HepG2 (cell line): ENCODE measurements at regions not wholly inside any gene's neighbourhood (a gene's known extent, or its start where the extent isn't known, plus 50 kb on each side); places are given as distances from the start of the nearest gene placed in this dataset.

Experiments used
- AKAP8 ChIP-seq: sonication (generic); formaldehyde crosslinking; IDR thresholded peaks from 2 replicates; pipeline ENCODE4 v1.5.1; 2020; ENCODE audit warnings: mild to moderate bottlenecking, missing genetic modification reagents
- ARID2 ChIP-seq: sonication (generic); formaldehyde crosslinking; IDR thresholded peaks from 2 replicates; pipeline ENCODE4 v1.8.1; 2022; ENCODE audit warnings: mild to moderate bottlenecking, missing genetic modification reagents, borderline replicate concordance
- ELF3 ChIP-seq: IDR thresholded peaks from 2 replicates; pipeline ENCODE4 v1.6.1; 2016; ENCODE audit warnings: missing genetic modification reagents, missing compliant biosample characterization
- HDAC2 ChIP-seq: sonication (generic); formaldehyde crosslinking; IDR thresholded peaks from 2 replicates; pipeline ENCODE4 v1.4.0; 2020; ENCODE audit warnings: missing genetic modification reagents
- HMGXB4 ChIP-seq, 2 experiments: sonication (generic) in 1 of 2; formaldehyde crosslinking in 1 of 2; IDR thresholded peaks; 2 replicates each; pipeline versions ENCODE4 v1.4.0 to v1.6.1; 2018 to 2020; ENCODE audit warnings: missing genetic modification reagents in 2 of 2, borderline replicate concordance in 1 of 2, low read depth in 1 of 2, mild to moderate bottlenecking in 1 of 2, missing biosample characterization in 1 of 2
- ISX ChIP-seq: sonication (generic); formaldehyde crosslinking; conservative IDR thresholded peaks from 2 replicates; pipeline ENCODE4 v1.5.0; 2020; ENCODE audit warnings: missing genetic modification reagents
- KLF11 ChIP-seq: IDR thresholded peaks from 2 replicates; pipeline ENCODE4 v1.6.1; 2016; ENCODE audit warnings: missing compliant biosample characterization
- KLF16 ChIP-seq, 2 experiments: sonication (generic) in 1 of 2; formaldehyde crosslinking in 1 of 2; IDR thresholded peaks; 2 replicates each; pipeline versions ENCODE4 v1.6.1 to v1.8.0; 2016 to 2023; ENCODE audit warnings: missing genetic modification reagents in 2 of 2, missing compliant biosample characterization in 1 of 2
- MBNL3 ChIP-seq: fragments of 250-450 bp; sonication (Bioruptor Pico); conservative IDR thresholded peaks from 2 replicates; pipeline ENCODE4 v1.8.0; 2022; ENCODE audit warnings: mild to moderate bottlenecking, inconsistent platforms
- MXD4 ChIP-seq: IDR thresholded peaks from 2 replicates; pipeline ENCODE4 v1.6.1; 2016; ENCODE audit warnings: mild to moderate bottlenecking, missing biosample characterization, missing genetic modification reagents
- NONO ChIP-seq, 2 experiments: fragments of 450-650 bp in 1 of 2; sonication (generic) in 1 of 2; formaldehyde crosslinking in 1 of 2; IDR thresholded peaks in 1 of 2; conservative IDR thresholded peaks in 1 of 2; 2 replicates each; pipeline versions ENCODE4 v1.6.1 to v1.8.0; 2017 to 2022; ENCODE audit warnings: mild to moderate bottlenecking in 1 of 2, missing genetic modification reagents in 1 of 2, moderate library complexity in 1 of 2
- SKI ChIP-seq: fragments of 450-650 bp; IDR thresholded peaks from one replicate; pipeline ENCODE4 v1.6.1; 2018; ENCODE audit warnings: mild to moderate bottlenecking; ENCODE audit not compliant: partially characterized antibody
- SP140L ChIP-seq: sonication (generic); formaldehyde crosslinking; IDR thresholded peaks from 2 replicates; pipeline ENCODE4 v1.4.0; 2020; ENCODE audit warnings: missing genetic modification reagents, borderline replicate concordance
- STAG1 ChIP-seq: sonication (generic); formaldehyde crosslinking; IDR thresholded peaks from 2 replicates; pipeline ENCODE4 v1.4.0; 2020; ENCODE audit warnings: missing genetic modification reagents
- ZNF282 ChIP-seq: fragments of 450-650 bp; IDR thresholded peaks from 2 replicates; pipeline ENCODE4 v1.6.1; 2018; ENCODE audit not compliant: partially characterized antibody
- ZNF432 ChIP-seq: sonication (generic); formaldehyde crosslinking; IDR thresholded peaks from 2 replicates; pipeline ENCODE4 v1.5.0; 2020; ENCODE audit warnings: missing genetic modification reagents, mild to moderate bottlenecking, borderline replicate concordance
- ZNF646 ChIP-seq: sonication (generic); formaldehyde crosslinking; IDR thresholded peaks from 2 replicates; pipeline ENCODE4 v1.9.0; 2021; ENCODE audit warnings: mild to moderate bottlenecking, missing genetic modification reagents
- ZNF7 ChIP-seq: IDR thresholded peaks from 2 replicates; pipeline ENCODE4 v1.6.1; 2016; ENCODE audit warnings: missing biosample characterization, missing genetic modification reagents
- ZNF724P ChIP-seq: sonication (generic); formaldehyde crosslinking; IDR thresholded peaks from 2 replicates; pipeline ENCODE4 v1.8.0; 2022; ENCODE audit warnings: missing genetic modification reagents, borderline replicate concordance
- ZNF780A ChIP-seq: sonication (generic); formaldehyde crosslinking; IDR thresholded peaks from 2 replicates; pipeline ENCODE4 v1.8.0; 2022; ENCODE audit warnings: mild to moderate bottlenecking, missing genetic modification reagents, moderate library complexity
- ZNF800 ChIP-seq: sonication (generic); formaldehyde crosslinking; IDR thresholded peaks from 2 replicates; pipeline ENCODE4 v1.4.0; 2020; ENCODE audit warnings: missing genetic modification reagents
- ZNF883 ChIP-seq: sonication (generic); formaldehyde crosslinking; IDR thresholded peaks from 2 replicates; pipeline ENCODE4 v1.5.1; 2020; ENCODE audit warnings: mild to moderate bottlenecking, missing genetic modification reagents; ENCODE audit errors: not compliant biosample characterization

- TF ChIP-seq ZNF646 (CRISPR knock-in tag) (no peak), ZNF800 (no peak), MXD4 (CRISPR knock-in tag) (no peak), ZNF7 (CRISPR knock-in tag) (no peak), ZNF724P (CRISPR knock-in tag) (no peak), KLF11 (CRISPR knock-in tag) (no peak), ZNF282 (peak; percentile 92), ARID2 (CRISPR knock-in tag) (no peak), HMGXB4 (CRISPR knock-in tag; IDR thresholded peaks at IDR 0.05; ENCODE audit: borderline replicate concordance in 1 of 2, low read depth in 1 of 2) (no peak), NONO (IDR thresholded peaks at IDR 0.05) (0 out of 2 replicates have a peak, but pooled peaks have one; percentile 66), NONO (CRISPR knock-in tag; conservative IDR thresholded peaks at IDR 0.05) (no peak), MBNL3 (no peak), HDAC2 (CRISPR knock-in tag) (no peak), SP140L (no peak), ZNF432 (no peak), AKAP8 (CRISPR knock-in tag) (no peak), ZNF883 (no peak), ISX (CRISPR knock-in tag) (no peak), KLF16 (CRISPR knock-in tag; IDR thresholded peaks at IDR 0.05) (no peak), ELF3 (CRISPR knock-in tag) (no peak), STAG1 (no peak), ZNF780A (CRISPR knock-in tag) (no peak), SKI (no peak)
Measured at GRCh38 chr14:35921745-35922144, 95.6 kb downstream of the BRMS1L start (continued).
